HG02885 (cell line): ENCODE measurements at regions not wholly inside any gene's neighbourhood (a gene's known extent, or its start where the extent isn't known, plus 50 kb on each side); places are given as distances from the start of the nearest gene placed in this dataset.
"Not testable (repeated sequence)": the region's sequence is repeated elsewhere in the genome, so short reads cannot be mapped to it uniquely, and the experiment has no call there.

Experiments used
- ATAC-seq: cut with Tn5 transposase; IDR thresholded peaks from one replicate; pipeline ENCODE4 v1.9.1; 2021; ENCODE audit warnings: mild to moderate bottlenecking; ENCODE audit not compliant: unreplicated experiment, poor library complexity

- ATAC-seq = not testable (repeated sequence)
These were observed 1014.7 kb downstream of the FSCB start for GRCh38 chr14:43492359-43492758.

GRCh38 chr14:43483415-43483814 is 1023.7 kb downstream of the FSCB start:
- no peak for ATAC-seq

- no peak for ATAC-seq
These were observed 1025.2 kb downstream of the FSCB start for GRCh38 chr14:43481864-43482263.

GRCh38 chr14:43480976-43481375 is 1026.1 kb downstream of the FSCB start:
- ATAC-seq = no peak

- ATAC-seq = no peak
These were observed 1027.4 kb downstream of the FSCB start for GRCh38 chr14:43479596-43480195.

- no peak for ATAC-seq
These were observed 1030.3 kb downstream of the FSCB start for GRCh38 chr14:43476822-43477221.

GRCh38 chr14:43475757-43476156 is 1031.3 kb downstream of the FSCB start:
- ATAC-seq = no peak

- ATAC-seq = no peak
These were observed 1035.5 kb downstream of the FSCB start for GRCh38 chr14:43471595-43471994.

- ATAC-seq = no peak
These were observed 1042.1 kb downstream of the FSCB start for GRCh38 chr14:43464968-43465367.

- no peak for ATAC-seq
These were observed 1057.8 kb downstream of the FSCB start for GRCh38 chr14:43449291-43449690.

- no peak for ATAC-seq
These were observed 1069.0 kb downstream of the FSCB start for GRCh38 chr14:43438056-43438455.

- no peak for ATAC-seq
These were observed 1088.8 kb downstream of the FSCB start for GRCh38 chr14:43418324-43418723.

- ATAC-seq = no peak
These were observed 1094.0 kb downstream of the FSCB start for GRCh38 chr14:43413084-43413483.

GRCh38 chr14:43411841-43412240 is 1095.2 kb downstream of the FSCB start:
- ATAC-seq = no peak

- ATAC-seq = no peak
These were observed 1096.5 kb downstream of the FSCB start for GRCh38 chr14:43410631-43411030.

- ATAC-seq = no peak
These were observed 1098.6 kb downstream of the FSCB start for GRCh38 chr14:43408472-43408871.

- ATAC-seq = no peak
These were observed 1099.4 kb downstream of the FSCB start for GRCh38 chr14:43407706-43408105.

- no peak for ATAC-seq
These were observed 1100.2 kb downstream of the FSCB start for GRCh38 chr14:43406931-43407330.

- ATAC-seq = no peak
These were observed 1107.8 kb downstream of the FSCB start for GRCh38 chr14:43399289-43399688.

- ATAC-seq = not testable (repeated sequence)
These were observed 1136.6 kb downstream of the FSCB start for GRCh38 chr14:43370565-43370896.

- no peak for ATAC-seq
These were observed 1137.1 kb downstream of the FSCB start for GRCh38 chr14:43369710-43370564.

GRCh38 chr14:43362586-43362985 is 1144.5 kb downstream of the FSCB start:
- ATAC-seq = no peak
